MCF 10A (cell line): ENCODE measurements at regions not wholly inside any gene's neighbourhood (a gene's known extent, or its start where the extent isn't known, plus 50 kb on each side); places are given as distances from the start of the nearest gene placed in this dataset.
"Not testable (repeated sequence)": the region's sequence is repeated elsewhere in the genome, so short reads cannot be mapped to it uniquely, and the experiment has no call there.

Experiments used
- BruUV-seq: library from RNA; stranded (reverse); fragments of 400-500 nt; replicated peaks from 2 replicates; lab custom pipeline; 2021; lab: Mats Ljungman, UMichigan
- CTCF ChIA-PET: fragments of 300-600 bp; sonication (Branson Sonifier 250); formaldehyde crosslinking; extraction: SDS; loops from one replicate; lab custom pipeline; 2021; ENCODE audit warnings: antibody characterized with exemption, inconsistent platforms; lab: Yijun Ruan, JAX
- POLR2A ChIA-PET: fragments of 300-600, 350-650 bp; sonication (Branson Sonifier 250); formaldehyde crosslinking; extraction: SDS; loops from one replicate; lab custom pipeline; 2020; ENCODE audit warnings: antibody characterized with exemption, inconsistent platforms; lab: Yijun Ruan, JAX
- DNase-seq: peaks from one replicate; pipeline ENCODE4 v3.0.0-alpha.2; 2018; ENCODE audit not compliant: unreplicated experiment
- H3K27ac Mint-ChIP-seq: one replicate; pipeline ENCODE4 v1.8.0; 2022; ENCODE audit warnings: mild to moderate bottlenecking, low read depth, mixed read lengths; ENCODE audit not compliant: unreplicated experiment
- H3K27me3 Mint-ChIP-seq: one replicate; pipeline ENCODE4 v1.8.0; 2022; ENCODE audit warnings: mixed read lengths; ENCODE audit not compliant: insufficient read depth, unreplicated experiment
- H3K36me3 Mint-ChIP-seq: one replicate; pipeline ENCODE4 v1.8.0; 2022; ENCODE audit warnings: mild to moderate bottlenecking, moderate library complexity, mixed read lengths; ENCODE audit not compliant: insufficient read depth, unreplicated experiment
- H3K4me1 Mint-ChIP-seq: one replicate; pipeline ENCODE4 v1.8.0; 2022; ENCODE audit warnings: mixed read lengths; ENCODE audit not compliant: insufficient read depth, unreplicated experiment
- H3K4me3 Mint-ChIP-seq: one replicate; pipeline ENCODE4 v1.8.0; 2022; ENCODE audit warnings: mild to moderate bottlenecking, moderate library complexity, mixed read lengths; ENCODE audit not compliant: unreplicated experiment
- H3K9me3 Mint-ChIP-seq: one replicate; pipeline ENCODE4 v1.8.0; 2022; ENCODE audit warnings: mixed read lengths; ENCODE audit not compliant: unreplicated experiment
- CTCF ChIP-seq: fragments of 200-600 bp; IDR thresholded peaks from one replicate; pipeline ENCODE4 v1.8.0; 2022; ENCODE audit warnings: antibody characterized with exemption, mild to moderate bottlenecking; ENCODE audit not compliant: unreplicated experiment
- intact Hi-C: fragments of 100-400 bp; cut with micrococcal nuclease; formaldehyde crosslinking; loops from 2 replicates; pipeline ENCODE4 v1.14.1; 2022

GRCh38 chr1:118381197-118381869, 196.3 kb upstream of the SPAG17 start:
- H3K9me3 Mint-ChIP-seq: peaks cover 9% of the 10 kb centered on the region
- intact Hi-C loops: no loop called here
- no peaks in the 10 kb centered on the region for H3K27me3 Mint-ChIP-seq
- no peak for TF ChIP-seq CTCF
- BruUV-seq: no TSS peak
- no peak overlapping the region for H3K4me3 Mint-ChIP-seq
- H3K36me3 Mint-ChIP-seq: no peaks in the 10 kb centered on the region
- peaks cover 6% of the 10 kb centered on the region for H3K4me1 Mint-ChIP-seq
- ChIA-PET CTCF (interaction anchor here (0.6 kb wide), 2 partner anchors 9 to 622 kb away, joined by 3 to 5 read pairs; no protein-coding TSS in a partner anchor), POLR2A (no interaction called here)
- DNase-seq: no peak
- H3K27ac Mint-ChIP-seq: peak overlapping the region; percentile 53

DNA sequence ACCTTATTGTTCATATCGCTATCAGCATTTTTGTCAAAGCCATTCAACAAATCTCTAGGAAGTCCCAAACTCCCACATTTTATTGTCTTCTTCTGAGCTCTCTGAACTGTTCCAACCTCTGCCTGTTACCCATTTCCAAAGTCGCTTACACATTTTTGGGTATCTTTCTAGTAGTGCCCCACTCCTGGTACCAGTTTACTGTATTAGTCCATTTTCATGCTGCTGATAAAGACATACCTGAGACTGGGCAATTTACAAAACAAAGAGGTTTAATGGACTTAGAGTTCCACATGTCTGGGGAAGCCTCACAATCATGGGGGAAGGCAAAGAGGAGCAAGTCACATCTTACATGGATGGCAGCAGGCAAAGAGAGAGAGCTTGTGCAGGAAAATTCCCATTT, 192.2 kb upstream of the SPAG17 start:
- not testable (repeated sequence) for H3K27me3 Mint-ChIP-seq, BruUV-seq

GRCh38 chr1:118371612-118372011, 186.6 kb upstream of the SPAG17 start:
- Mint-ChIP-seq H3K9me3 (peaks cover 8% of the 10 kb centered on the region), H3K27me3 (no peaks in the 10 kb centered on the region), H3K36me3 (no peaks in the 10 kb centered on the region), H3K4me1 (no peaks in the 10 kb centered on the region), H3K4me3 (no peak overlapping the region), H3K27ac (no peak overlapping the region)
- TF ChIP-seq CTCF: no peak
- no TSS peak for BruUV-seq
- DNase-seq: no peak
- intact Hi-C loops: no loop called here
- POLR2A ChIA-PET: no interaction called here
- CTCF ChIA-PET: no interaction called here

More for the DNA sequence above, 192.2 kb upstream of the SPAG17 start:
- H3K4me1 Mint-ChIP-seq, intact Hi-C loops, POLR2A ChIA-PET, H3K27ac Mint-ChIP-seq, DNase-seq, H3K4me3 Mint-ChIP-seq, H3K9me3 Mint-ChIP-seq, CTCF ChIA-PET, H3K36me3 Mint-ChIP-seq: not testable (repeated sequence)

DNA sequence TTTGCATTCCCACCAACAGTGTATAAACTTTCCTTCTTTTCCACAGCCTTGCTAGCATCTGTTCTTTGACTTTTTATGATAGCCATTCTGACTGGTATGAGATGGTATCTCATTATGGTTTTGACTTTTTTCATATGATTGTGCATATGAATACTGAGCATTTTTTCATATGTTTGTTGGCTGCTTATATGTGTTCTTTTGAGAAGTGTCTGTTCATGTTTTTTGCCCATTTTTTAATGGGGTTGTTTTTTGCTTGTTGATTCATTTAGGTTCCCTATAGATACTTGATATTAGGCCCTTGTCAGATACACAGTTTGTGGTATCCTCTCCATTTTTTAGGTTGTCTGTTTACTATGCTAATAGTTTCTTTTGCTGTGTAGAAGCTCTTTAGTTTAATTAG, 185.8 kb upstream of the SPAG17 start:
- H3K4me1 Mint-ChIP-seq: no peaks in the 10 kb centered on the region
- POLR2A ChIA-PET: no interaction called here
- CTCF ChIA-PET: interaction anchor here (0.7 kb wide), 1 partner anchor 297 kb away, joined by 3 read pairs; no protein-coding TSS in a partner anchor
- H3K27ac Mint-ChIP-seq: no peak overlapping the region
- no TSS peak for BruUV-seq
- no peaks in the 10 kb centered on the region for H3K27me3 Mint-ChIP-seq
- no peak overlapping the region for H3K4me3 Mint-ChIP-seq
- intact Hi-C loops: no loop called here
- no peaks in the 10 kb centered on the region for H3K36me3 Mint-ChIP-seq
- DNase-seq: no peak
- TF ChIP-seq CTCF: no peak
- peaks cover 8% of the 10 kb centered on the region for H3K9me3 Mint-ChIP-seq
